Panc1 (cell line): ENCODE measurements at regions not wholly inside any gene's neighbourhood (a gene's known extent, or its start where the extent isn't known, plus 50 kb on each side); places are given as distances from the start of the nearest gene placed in this dataset.

Experiments
- ATAC-seq: fragments of 200-7000 bp; cut with Tn5 transposase; 2 replicates; pipeline ENCODE4 v1.9.1; 2020; ENCODE audit warnings: mild to moderate bottlenecking, moderate library complexity
- BruUV-seq: library from RNA; stranded (reverse); fragments of 400-500 nt; replicated peaks from 2 replicates; lab custom pipeline; 2021; lab: Mats Ljungman, UMichigan
- CTCF ChIA-PET: fragments of 300-600 bp; sonication (Branson Sonifier 250); formaldehyde crosslinking; loops from one replicate; lab custom pipeline; 2022; ENCODE audit warnings: antibody characterized with exemption; lab: Charles Lee
- POLR2A ChIA-PET: fragments of 300-600 bp; sonication (Branson Sonifier 250); formaldehyde crosslinking; loops from one replicate; lab custom pipeline; 2022; ENCODE audit warnings: antibody characterized with exemption; lab: Charles Lee
- DNase-seq: peaks from one replicate; pipeline ENCODE4 v3.0.0-alpha.2; 2010; ENCODE audit warnings: low read depth, low spot score
- H3K27ac ChIP-seq: 2 replicates; pipeline ENCODE4 v1.5.1; 2011; ENCODE audit warnings: mild to moderate bottlenecking, low read length, inconsistent platforms
- H3K27me3 ChIP-seq: fragments of 200-500 bp; sonication (Bioruptor generic); 2 replicates; pipeline ENCODE4 v1.6.0; 2014; ENCODE audit warnings: low read length, inconsistent platforms; ENCODE audit not compliant: control insufficient read depth, insufficient read depth
- H3K36me3 ChIP-seq: fragments of 200-500 bp; sonication (Bioruptor generic); 2 replicates; pipeline ENCODE4 v1.5.1; 2014; ENCODE audit warnings: inconsistent platforms, mild to moderate bottlenecking, low read length, moderate library complexity; ENCODE audit not compliant: control insufficient read depth, insufficient read depth
- H3K4me1 ChIP-seq: 2 replicates; pipeline ENCODE4 v1.5.1; 2011; ENCODE audit warnings: inconsistent platforms, mild to moderate bottlenecking, low read length, moderate library complexity; ENCODE audit not compliant: control insufficient read depth, insufficient read depth
- H3K4me3 ChIP-seq, 2 experiments: 2 replicates each; pipeline ENCODE4 v1.5.1; 2011 to 2012; ENCODE audit warnings: low read depth in 2 of 2, low read length in 2 of 2, mild to moderate bottlenecking in 2 of 2, inconsistent platforms in 1 of 2, moderate library complexity in 1 of 2
- H3K9me3 ChIP-seq: fragments of 200-500 bp; sonication (Bioruptor generic); 2 replicates; pipeline ENCODE4 v1.5.1; 2014; ENCODE audit warnings: low read depth, mild to moderate bottlenecking, inconsistent platforms, low read length, moderate library complexity; ENCODE audit not compliant: control insufficient read depth, insufficient read depth
- POLR2AphosphoS5 ChIP-seq: IDR thresholded peaks from 2 replicates; pipeline ENCODE4 v1.6.1; 2012; ENCODE audit warnings: mild to moderate bottlenecking, low read depth, low read length, moderate library complexity
- REST ChIP-seq, 2 experiments: IDR thresholded peaks; 2 replicates each; pipeline ENCODE4 v1.6.1; 2011 to 2012; ENCODE audit warnings: low read depth in 2 of 2, control low read depth in 1 of 2, low read length in 1 of 2, mild to moderate bottlenecking in 1 of 2, moderate library complexity in 1 of 2; ENCODE audit not compliant: insufficient read depth in 1 of 2
- SIN3A ChIP-seq: IDR thresholded peaks from 2 replicates; pipeline ENCODE4 v1.6.1; 2012; ENCODE audit warnings: low read depth, mild to moderate bottlenecking, low read length, moderate library complexity, borderline replicate concordance; ENCODE audit not compliant: insufficient read depth
- TCF7L2 ChIP-seq: IDR thresholded peaks from 2 replicates; pipeline ENCODE4 v1.6.1; 2011; ENCODE audit warnings: mild to moderate bottlenecking, low read depth, low read length, inconsistent platforms
- in situ Hi-C: cut with HindIII; loops from 2 replicates; pipeline ENCODE4 v1.10.0; 2016; ENCODE audit warnings: low sequenced_read_pairs, low pct_unique_long_range_greater_than_20kb
- intact Hi-C: fragments of 100-400 bp; cut with micrococcal nuclease; formaldehyde crosslinking; loops from one replicate; pipeline ENCODE4 v1.10.0; 2022; ENCODE audit not compliant: unreplicated experiment
- TF ChIP-seq, protein P1 (sequence below): fragments of 450-650 bp; IDR thresholded peaks from 2 replicates; pipeline ENCODE4 v1.5.1; 2017; ENCODE audit warnings: mild to moderate bottlenecking

- no peak for DNase-seq
- ChIA-PET POLR2A (no interaction called here), CTCF (no interaction called here)
- Histone ChIP-seq H3K4me1 (no peaks in the 10 kb centered on the region), H3K27me3 (no peaks in the 10 kb centered on the region), H3K9me3 (no peaks in the 10 kb centered on the region), H3K4me3 (no peak overlapping the region), H3K27ac (no peak overlapping the region), H3K36me3 (no peaks in the 10 kb centered on the region)
- TF ChIP-seq TCF7L2, result no peak
- no peak for TF ChIP-seq REST (IDR thresholded peaks at IDR 0.05; ENCODE audit: insufficient read depth in 1 of 2, low read depth in 2 of 2, low read length in 1 of 2)
- TF ChIP-seq SIN3A, result no peak
- TF ChIP-seq POLR2AphosphoS5, result no peak
- TF ChIP-seq, protein P1, sequence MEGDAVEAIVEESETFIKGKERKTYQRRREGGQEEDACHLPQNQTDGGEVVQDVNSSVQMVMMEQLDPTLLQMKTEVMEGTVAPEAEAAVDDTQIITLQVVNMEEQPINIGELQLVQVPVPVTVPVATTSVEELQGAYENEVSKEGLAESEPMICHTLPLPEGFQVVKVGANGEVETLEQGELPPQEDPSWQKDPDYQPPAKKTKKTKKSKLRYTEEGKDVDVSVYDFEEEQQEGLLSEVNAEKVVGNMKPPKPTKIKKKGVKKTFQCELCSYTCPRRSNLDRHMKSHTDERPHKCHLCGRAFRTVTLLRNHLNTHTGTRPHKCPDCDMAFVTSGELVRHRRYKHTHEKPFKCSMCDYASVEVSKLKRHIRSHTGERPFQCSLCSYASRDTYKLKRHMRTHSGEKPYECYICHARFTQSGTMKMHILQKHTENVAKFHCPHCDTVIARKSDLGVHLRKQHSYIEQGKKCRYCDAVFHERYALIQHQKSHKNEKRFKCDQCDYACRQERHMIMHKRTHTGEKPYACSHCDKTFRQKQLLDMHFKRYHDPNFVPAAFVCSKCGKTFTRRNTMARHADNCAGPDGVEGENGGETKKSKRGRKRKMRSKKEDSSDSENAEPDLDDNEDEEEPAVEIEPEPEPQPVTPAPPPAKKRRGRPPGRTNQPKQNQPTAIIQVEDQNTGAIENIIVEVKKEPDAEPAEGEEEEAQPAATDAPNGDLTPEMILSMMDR, result no peak
- ATAC-seq, result no peak
- no TSS peak for BruUV-seq
- in situ Hi-C loops, result no loop called here
- intact Hi-C loops, result no loop called here
Measured at GRCh38 chr21:16134134-16134533, 404.4 kb downstream of the USP25 start.

- ATAC-seq (no peak), DNase-seq (no peak)
- ChIA-PET POLR2A (no interaction called here), CTCF (no interaction called here)
- in situ Hi-C loops (no loop called here), intact Hi-C loops (no loop called here)
- no peak overlapping the region for H3K4me3 ChIP-seq
- H3K27ac ChIP-seq, result no peak overlapping the region
- no peaks in the 10 kb centered on the region for H3K36me3 ChIP-seq
- no TSS peak for BruUV-seq
- H3K9me3 ChIP-seq, result no peaks in the 10 kb centered on the region
- TF ChIP-seq TCF7L2, result no peak
- no peak for TF ChIP-seq SIN3A
- TF ChIP-seq POLR2AphosphoS5, result no peak
- TF ChIP-seq REST (IDR thresholded peaks at IDR 0.05; ENCODE audit: insufficient read depth in 1 of 2, low read depth in 2 of 2, low read length in 1 of 2), result no peak
- TF ChIP-seq, protein P1, result no peak
- H3K27me3 ChIP-seq, result no peaks in the 10 kb centered on the region
- no peaks in the 10 kb centered on the region for H3K4me1 ChIP-seq
Measured at GRCh38 chr21:16137106-16137505, 407.3 kb downstream of the USP25 start.
